GM12875 (cell line): ENCODE measurements at regions not wholly inside any gene's neighbourhood (a gene's known extent, or its start where the extent isn't known, plus 50 kb on each side); places are given as distances from the start of the nearest gene placed in this dataset.

Source experiments
- H3K4me3 ChIP-seq: one replicate; pipeline ENCODE4 v1.5.1; 2011; ENCODE audit warnings: low read depth, low read length, control low read depth
- CTCF ChIP-seq: IDR thresholded peaks from 2 replicates; pipeline ENCODE4 v1.5.1; 2011; ENCODE audit warnings: low read depth, mild to moderate bottlenecking, control low read depth, inconsistent platforms, low read length, moderate library complexity, borderline replicate concordance; ENCODE audit not compliant: insufficient read depth

GRCh38 chr2:37425408-37425807, 81.0 kb downstream of the QPCT start:
- no peak for TF ChIP-seq CTCF
- no peak overlapping the region for H3K4me3 ChIP-seq

- no peak overlapping the region for H3K4me3 ChIP-seq
- no peak for TF ChIP-seq CTCF
Observed at GRCh38 chr2:37427241-37427640, 82.8 kb downstream of the QPCT start.

GRCh38 chr2:37436323-37436722, 91.9 kb downstream of the QPCT start:
- TF ChIP-seq CTCF = no peak
- no peak overlapping the region for H3K4me3 ChIP-seq

- no peak for TF ChIP-seq CTCF
- H3K4me3 ChIP-seq = no peak overlapping the region
Observed at GRCh38 chr2:37439131-37439642, 94.8 kb downstream of the QPCT start.

- H3K4me3 ChIP-seq = no peak overlapping the region
- TF ChIP-seq CTCF = no peak
Observed at GRCh38 chr2:37441055-37441454, 96.6 kb downstream of the QPCT start.

- no peak overlapping the region for H3K4me3 ChIP-seq
- TF ChIP-seq CTCF = no peak
Observed at GRCh38 chr2:37443082-37443481, 98.7 kb downstream of the QPCT start.

- H3K4me3 ChIP-seq = no peak overlapping the region
- no peak for TF ChIP-seq CTCF
Observed at GRCh38 chr2:37447446-37447845, 103.0 kb downstream of the QPCT start.
